ENCODE measurements at regions not wholly inside any gene's neighbourhood (a gene's known extent, or its start where the extent isn't known, plus 50 kb on each side); places are given as distances from the start of the nearest gene placed in this dataset.

GRCh38 chr3:151964743-151965142 lies 91.3 kb downstream of the SUCNR1 start:
- H3K9ac ChIP-seq, result no peak overlapping the region
- H3K4me2 ChIP-seq, result no peak overlapping the region
- no peaks in the 10 kb centered on the region for H3K36me3 ChIP-seq
- no peak for TF ChIP-seq Cebpa-rat (IDR thresholded peaks at IDR 0.05)
- no peaks in the 10 kb centered on the region for H3K9me3 ChIP-seq (replicated peaks in 1 of 11)
- H3K4me3 ChIP-seq, result no peak overlapping the region
- H3K27me3 ChIP-seq, result no peaks in the 10 kb centered on the region
- H4K20me1 ChIP-seq, result no peaks in the 10 kb centered on the region
- H3K4me1 ChIP-seq, result no peaks in the 10 kb centered on the region
- no peak overlapping the region for H3K27ac ChIP-seq

GRCh38 chr3:151969026-151969642 lies 95.7 kb downstream of the SUCNR1 start:
- Histone ChIP-seq H3K27me3 (no peaks in the 10 kb centered on the region), H3K9ac (no peak overlapping the region), H3K36me3 (no peaks in the 10 kb centered on the region), H3K27ac (no peak overlapping the region), H3K4me3 (no peak overlapping the region), H4K20me1 (no peaks in the 10 kb centered on the region), H3K4me1 (no peaks in the 10 kb centered on the region), H3K9me3 (replicated peaks in 1 of 11) (no peaks in the 10 kb centered on the region), H3K4me2 (no peak overlapping the region)
- TF ChIP-seq Cebpa-rat (IDR thresholded peaks at IDR 0.05), result no peak

- Histone ChIP-seq H4K20me1 (no peaks in the 10 kb centered on the region), H3K4me1 (peaks cover 0 to 15% (median 10%) of the 10 kb centered on the region in 10 experiments; a peak in 12 of 20 replicates), H3K4me2 (no peak overlapping the region), H3K9me3 (replicated peaks in 1 of 11) (no peaks in the 10 kb centered on the region), H3K27me3 (no peaks in the 10 kb centered on the region), H3K36me3 (no peaks in the 10 kb centered on the region), H3K4me3 (no peak overlapping the region), H3K27ac (no peak overlapping the region), H3K9ac (no peak overlapping the region)
- TF ChIP-seq Cebpa-rat (IDR thresholded peaks at IDR 0.05), result no peak
Measured at GRCh38 chr3:151971814-151972579, 98.6 kb downstream of the SUCNR1 start.

DNA sequence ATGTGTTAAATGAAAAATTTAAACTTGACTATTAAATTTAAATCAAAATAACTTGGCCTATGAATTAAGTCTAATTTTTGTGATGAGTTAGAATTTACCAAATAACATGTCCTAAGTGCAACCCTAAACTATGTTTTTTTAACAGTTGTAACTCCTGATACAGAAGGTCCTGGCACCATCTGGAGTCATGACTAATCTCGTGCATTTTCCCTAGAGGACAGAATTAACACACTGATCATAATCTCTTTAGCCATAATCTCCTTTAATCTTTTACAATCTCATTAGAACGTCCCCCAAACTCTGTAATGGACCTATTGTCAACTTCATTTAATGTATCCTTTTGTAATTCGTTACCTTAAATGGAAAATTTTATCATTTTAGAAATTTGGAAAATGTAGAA lies 100.6 kb downstream of the SUCNR1 start:
- Histone ChIP-seq H3K4me1 (peaks cover 0 to 15% (median 10%) of the 10 kb centered on the region in 10 experiments; a peak in 12 of 20 replicates), H3K4me2 (no peak overlapping the region), H3K36me3 (no peaks in the 10 kb centered on the region), H4K20me1 (no peaks in the 10 kb centered on the region), H3K27ac (no peak overlapping the region), H3K4me3 (no peak overlapping the region), H3K27me3 (no peaks in the 10 kb centered on the region), H3K9me3 (replicated peaks in 1 of 11) (no peaks in the 10 kb centered on the region), H3K9ac (no peak overlapping the region)
- no peak for TF ChIP-seq Cebpa-rat (IDR thresholded peaks at IDR 0.05)

DNA sequence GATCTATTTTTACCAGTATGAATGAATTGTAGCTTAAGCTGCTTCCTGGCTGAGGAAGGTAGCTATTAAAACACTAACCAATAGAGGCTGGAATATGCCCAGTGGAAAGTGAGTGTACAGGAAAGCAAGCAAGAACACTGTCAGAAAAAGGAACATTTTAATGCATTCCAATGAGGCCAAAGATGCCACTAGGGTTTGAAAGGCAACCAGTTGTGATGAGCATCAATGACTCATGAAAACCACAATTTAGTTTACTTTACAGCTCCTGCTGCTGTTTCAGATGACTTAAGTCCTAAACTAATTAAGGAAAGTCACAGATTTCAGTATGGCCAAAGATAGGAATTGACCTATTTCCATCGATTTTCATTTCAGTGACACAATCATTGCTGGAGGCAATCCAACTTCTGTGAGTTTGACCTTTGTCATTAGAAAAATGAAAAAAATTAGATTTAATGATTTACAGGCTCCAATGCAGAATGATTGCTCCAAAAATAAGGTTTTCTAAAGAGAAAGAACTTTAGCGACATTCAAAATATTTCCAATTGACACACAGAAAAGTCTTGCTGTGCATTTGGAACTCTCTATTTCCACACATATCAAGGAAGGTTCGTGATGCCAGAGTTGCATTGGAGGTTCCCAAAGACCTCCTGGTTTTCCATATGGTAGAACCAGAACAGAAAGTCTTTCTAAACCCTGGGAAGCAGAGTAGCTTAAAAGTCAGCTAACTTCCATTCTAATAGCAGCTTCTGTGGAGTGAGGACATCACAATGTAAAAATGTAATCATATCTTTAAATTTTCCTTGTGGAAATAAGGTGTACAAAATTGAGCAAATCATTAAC lies 103.0 kb downstream of the SUCNR1 start:
- peak overlapping the region in 5 of 11 experiments; percentile 16 to 43 (median 22); a peak in 6 of 22 replicates for H3K4me2 ChIP-seq
- H3K36me3 ChIP-seq, result no peaks in the 10 kb centered on the region
- no peak overlapping the region for H3K9ac ChIP-seq
- H4K20me1 ChIP-seq, result no peaks in the 10 kb centered on the region
- no peaks in the 10 kb centered on the region for H3K27me3 ChIP-seq
- no peak overlapping the region for H3K4me3 ChIP-seq
- H3K27ac ChIP-seq, result no peak overlapping the region
- H3K9me3 ChIP-seq (replicated peaks in 1 of 11), result no peaks in the 10 kb centered on the region
- peaks cover 0 to 15% (median 10%) of the 10 kb centered on the region in 10 experiments; a peak in 12 of 20 replicates for H3K4me1 ChIP-seq
- no peak for TF ChIP-seq Cebpa-rat (IDR thresholded peaks at IDR 0.05)

DNA sequence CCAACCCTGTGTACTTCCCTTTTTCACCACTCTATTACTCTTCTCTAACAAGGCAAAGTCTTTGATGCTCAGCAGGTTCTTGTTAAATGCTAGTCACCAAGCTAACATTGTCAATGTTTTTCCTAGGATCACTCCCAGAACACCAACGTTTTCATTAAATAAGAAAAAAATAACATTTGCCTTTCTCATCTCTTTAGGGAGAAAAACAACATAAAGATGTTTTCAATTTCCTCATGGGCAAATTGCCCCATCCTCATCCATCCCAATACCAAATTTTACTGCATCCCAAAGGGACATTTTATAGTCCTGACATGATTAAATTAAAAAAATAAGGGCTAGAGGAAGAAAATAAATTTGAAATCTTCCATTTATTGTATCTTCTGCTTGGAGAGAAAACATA lies 106.5 kb downstream of the SUCNR1 start:
- no peaks in the 10 kb centered on the region for H4K20me1 ChIP-seq
- H3K4me1 ChIP-seq, result peaks cover 0 to 15% (median 10%) of the 10 kb centered on the region in 10 experiments; a peak in 12 of 20 replicates
- H3K9ac ChIP-seq, result no peak overlapping the region
- no peak overlapping the region for H3K4me2 ChIP-seq
- no peak overlapping the region for H3K4me3 ChIP-seq
- no peaks in the 10 kb centered on the region for H3K27me3 ChIP-seq
- no peak for TF ChIP-seq Cebpa-rat (IDR thresholded peaks at IDR 0.05)
- no peaks in the 10 kb centered on the region for H3K36me3 ChIP-seq
- H3K9me3 ChIP-seq (replicated peaks in 1 of 11), result no peaks in the 10 kb centered on the region
- no peak overlapping the region for H3K27ac ChIP-seq

DNA sequence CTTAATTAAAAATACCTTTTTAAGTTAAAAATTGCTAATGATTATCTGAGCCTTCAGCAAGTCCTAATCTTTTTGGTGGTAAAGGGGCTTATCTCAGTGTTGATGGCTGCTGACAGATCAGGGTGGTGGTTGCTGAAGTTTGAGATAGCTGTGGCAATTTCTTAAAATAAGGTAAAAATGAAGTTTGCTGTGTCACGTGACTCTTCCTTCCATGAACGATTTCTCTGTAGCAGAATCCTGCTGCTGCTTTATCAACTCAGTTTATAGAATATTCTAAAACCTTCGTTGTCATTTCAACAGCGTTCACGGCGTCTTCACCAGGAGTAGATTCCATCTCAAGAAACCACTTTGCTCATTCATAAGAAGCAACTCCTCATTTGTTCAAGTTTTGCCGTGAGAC lies 110.1 kb downstream of the SUCNR1 start:
- TF ChIP-seq Cebpa-rat (IDR thresholded peaks at IDR 0.05), result no peak
- H3K9me3 ChIP-seq (replicated peaks in 1 of 11), result no peaks in the 10 kb centered on the region

DNA sequence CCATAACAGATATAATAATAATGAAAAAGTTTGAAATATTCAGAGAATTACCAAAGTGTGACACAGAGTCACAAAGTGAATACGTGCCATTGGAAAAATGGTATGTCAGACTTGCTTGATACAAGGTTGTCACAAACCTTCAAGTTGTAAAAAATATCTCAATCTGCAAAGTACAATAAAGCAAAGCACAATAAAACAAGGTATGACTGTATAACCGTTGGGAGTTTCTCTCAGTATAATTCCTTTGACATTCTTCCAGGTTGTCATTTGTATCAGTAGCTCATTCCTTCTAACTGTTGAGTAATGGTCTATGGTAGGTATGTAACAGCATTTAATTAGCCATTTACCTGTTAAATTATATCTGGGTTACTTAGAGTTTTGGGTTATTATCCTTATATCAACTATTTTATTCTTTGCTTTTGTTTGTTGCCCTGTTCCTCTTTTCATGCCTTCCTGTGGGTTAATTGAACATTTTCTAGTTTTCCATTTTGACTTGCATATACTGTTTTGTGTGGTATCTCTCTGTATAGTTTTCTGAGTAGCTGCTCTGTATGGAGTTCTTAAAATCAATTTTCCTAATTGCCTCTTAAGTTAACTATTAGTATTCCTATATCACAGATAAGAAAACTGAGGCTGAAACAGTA lies 112.5 kb downstream of the SUCNR1 start:
- H3K27me3 ChIP-seq, result no peaks in the 10 kb centered on the region
- no peak overlapping the region for H3K27ac ChIP-seq
- no peak for TF ChIP-seq Cebpa-rat (IDR thresholded peaks at IDR 0.05)
- no peak overlapping the region for H3K9ac ChIP-seq
- H3K36me3 ChIP-seq, result no peaks in the 10 kb centered on the region
- H3K4me3 ChIP-seq, result no peak overlapping the region
- no peak overlapping the region for H3K4me2 ChIP-seq
- no peaks in the 10 kb centered on the region for H3K4me1 ChIP-seq
- no peaks in the 10 kb centered on the region for H4K20me1 ChIP-seq
- no peaks in the 10 kb centered on the region for H3K9me3 ChIP-seq (replicated peaks in 1 of 11)

More for the DNA sequence above, 110.1 kb downstream of the SUCNR1 start:
- Histone ChIP-seq H3K36me3 (no peaks in the 10 kb centered on the region), H3K9ac (no peak overlapping the region), H3K27me3 (no peaks in the 10 kb centered on the region), H4K20me1 (no peaks in the 10 kb centered on the region), H3K4me2 (no peak overlapping the region), H3K27ac (no peak overlapping the region), H3K4me3 (no peak overlapping the region), H3K4me1 (no peaks in the 10 kb centered on the region)

DNA sequence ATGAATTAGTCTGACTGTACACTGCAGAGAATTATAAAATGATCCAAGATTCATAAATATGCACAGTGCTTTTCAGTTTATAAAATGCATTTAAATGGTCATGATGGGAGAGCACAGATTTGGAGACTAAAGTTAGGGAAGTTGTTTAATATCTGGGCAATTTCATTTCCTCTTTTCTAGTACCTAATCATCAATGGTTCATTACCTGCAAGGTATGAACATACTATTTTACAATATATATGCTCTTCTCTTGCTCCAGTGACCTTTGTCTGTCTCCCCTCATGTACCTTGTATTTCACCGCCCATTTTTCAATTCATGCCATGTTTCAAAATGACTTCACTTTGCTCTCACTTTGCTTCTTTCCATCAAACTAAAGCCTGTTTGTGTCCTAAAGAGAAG lies 114.5 kb downstream of the SUCNR1 start:
- Histone ChIP-seq H4K20me1 (no peaks in the 10 kb centered on the region), H3K4me1 (no peaks in the 10 kb centered on the region), H3K9me3 (replicated peaks in 1 of 11) (no peaks in the 10 kb centered on the region), H3K36me3 (no peaks in the 10 kb centered on the region), H3K4me2 (no peak overlapping the region), H3K27me3 (no peaks in the 10 kb centered on the region), H3K9ac (no peak overlapping the region), H3K27ac (no peak overlapping the region), H3K4me3 (no peak overlapping the region)
- no peak for TF ChIP-seq Cebpa-rat (IDR thresholded peaks at IDR 0.05)
